GM18858 (cell line): ENCODE measurements at regions not wholly inside any gene's neighbourhood (a gene's known extent, or its start where the extent isn't known, plus 50 kb on each side); places are given as distances from the start of the nearest gene placed in this dataset.
"Not testable (repeated sequence)": the region's sequence is repeated elsewhere in the genome, so short reads cannot be mapped to it uniquely, and the experiment has no call there.

Experiments used
- ATAC-seq: cut with Tn5 transposase; IDR thresholded peaks from one replicate; pipeline ENCODE4 v1.9.1; 2021; ENCODE audit not compliant: unreplicated experiment

GRCh38 chr13:90341348-90341747 is 1006.1 kb upstream of the MIR17HG start:
- ATAC-seq: not testable (repeated sequence)

GRCh38 chr13:90348477-90349136 is 998.9 kb upstream of the MIR17HG start:
- ATAC-seq: not testable (repeated sequence)

DNA sequence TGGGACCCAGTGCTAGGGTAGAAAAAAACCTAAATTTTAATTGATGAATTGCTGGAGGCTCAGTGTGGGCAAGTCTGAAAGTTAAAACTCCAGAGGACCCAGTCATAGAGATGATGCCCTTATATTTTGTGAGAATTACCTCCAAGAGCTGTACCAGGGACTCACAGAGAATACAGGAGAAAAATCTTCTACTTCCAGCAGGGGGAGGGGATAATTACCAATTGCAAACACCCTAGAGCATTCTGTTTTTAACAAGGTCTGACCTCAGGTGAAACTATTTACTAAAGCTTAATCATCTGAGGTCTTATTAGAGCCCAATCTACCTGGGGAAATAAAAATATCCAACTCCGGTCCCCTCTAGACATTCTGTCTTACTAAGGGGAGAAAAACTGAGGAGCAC is 994.7 kb upstream of the MIR17HG start:
- ATAC-seq: no peak

GRCh38 chr13:90355162-90355751 is 992.2 kb upstream of the MIR17HG start:
- ATAC-seq: no peak

GRCh38 chr13:90360785-90361184 is 986.7 kb upstream of the MIR17HG start:
- no peak for ATAC-seq

DNA sequence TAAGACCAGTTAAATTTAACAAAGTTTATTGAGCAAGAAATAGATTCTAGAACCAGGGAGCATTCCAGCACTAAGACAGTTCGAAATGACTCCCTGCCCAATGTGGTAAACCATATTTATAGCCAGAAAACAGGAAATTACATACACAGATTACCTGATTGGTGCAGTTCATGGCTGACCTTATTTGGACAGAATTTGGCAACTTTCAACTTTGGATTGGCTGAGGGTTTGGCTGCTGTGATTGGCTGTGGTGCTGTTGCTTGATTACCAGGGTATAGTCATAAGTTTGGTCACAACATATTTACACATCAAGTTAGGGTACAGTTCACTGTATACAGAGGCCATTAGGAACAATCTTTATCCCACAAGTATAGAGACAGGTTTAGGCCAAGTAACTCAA is 984.8 kb upstream of the MIR17HG start:
- no peak for ATAC-seq

DNA sequence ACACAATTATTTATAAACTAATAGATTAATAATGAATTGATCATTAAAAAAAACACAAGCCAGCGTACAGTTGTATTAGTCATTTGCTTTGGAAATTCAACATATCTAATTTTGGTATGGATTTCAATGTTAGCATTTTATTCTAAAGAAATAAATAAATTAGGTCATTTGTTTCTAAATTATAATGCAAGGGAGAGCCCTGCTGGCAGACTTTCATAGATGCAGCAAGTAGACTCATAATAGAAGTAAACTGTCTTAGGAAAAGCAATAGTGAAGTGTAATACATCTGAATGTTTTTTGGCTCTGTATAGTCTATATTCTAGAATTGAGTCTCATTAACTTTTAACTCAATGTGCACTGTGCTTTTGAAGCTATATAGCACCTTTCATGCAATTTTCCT is 982.4 kb upstream of the MIR17HG start:
- no peak for ATAC-seq

- no peak for ATAC-seq
Observed at GRCh38 chr13:90374168-90374567, 973.3 kb upstream of the MIR17HG start.

DNA sequence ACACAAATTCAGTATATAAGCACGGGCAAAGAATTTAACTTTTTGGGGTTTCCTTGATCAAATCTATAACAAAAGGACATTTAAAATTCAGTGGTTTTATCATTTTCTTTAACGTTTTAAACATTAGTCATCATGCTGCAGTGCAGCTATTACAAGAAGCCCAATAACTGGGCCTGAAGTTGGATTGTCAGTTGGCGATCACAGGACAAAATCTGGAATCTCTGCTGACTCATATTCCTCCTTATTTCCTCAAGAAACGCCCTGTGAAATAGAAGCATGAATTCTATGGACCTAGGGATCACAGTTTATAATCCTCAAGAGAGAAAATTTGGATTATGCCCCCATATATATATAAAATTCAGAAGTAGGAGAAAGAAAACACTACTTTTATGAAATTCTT is 971.6 kb upstream of the MIR17HG start:
- ATAC-seq: no peak

DNA sequence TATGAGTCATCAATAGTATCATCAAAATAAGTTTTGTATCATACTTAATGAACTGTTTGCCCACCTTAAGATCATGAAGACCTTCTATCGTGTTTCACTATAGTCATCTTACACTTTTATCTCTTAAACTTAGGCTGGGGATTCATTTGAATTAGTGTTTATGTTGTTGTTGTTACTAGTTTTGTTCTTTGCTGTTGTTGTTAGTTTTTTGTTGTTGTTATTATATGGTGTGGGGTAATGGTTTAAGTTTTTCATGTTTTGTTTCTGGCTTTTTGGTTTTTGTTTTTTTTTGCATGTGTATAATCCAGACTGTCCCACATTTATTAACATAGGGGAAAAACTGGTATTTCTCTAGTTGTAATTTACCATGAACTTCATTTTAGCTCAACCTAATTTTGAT is 965.1 kb upstream of the MIR17HG start:
- no peak for ATAC-seq

- no peak for ATAC-seq
Observed at GRCh38 chr13:90385781-90386489, 961.6 kb upstream of the MIR17HG start.

DNA sequence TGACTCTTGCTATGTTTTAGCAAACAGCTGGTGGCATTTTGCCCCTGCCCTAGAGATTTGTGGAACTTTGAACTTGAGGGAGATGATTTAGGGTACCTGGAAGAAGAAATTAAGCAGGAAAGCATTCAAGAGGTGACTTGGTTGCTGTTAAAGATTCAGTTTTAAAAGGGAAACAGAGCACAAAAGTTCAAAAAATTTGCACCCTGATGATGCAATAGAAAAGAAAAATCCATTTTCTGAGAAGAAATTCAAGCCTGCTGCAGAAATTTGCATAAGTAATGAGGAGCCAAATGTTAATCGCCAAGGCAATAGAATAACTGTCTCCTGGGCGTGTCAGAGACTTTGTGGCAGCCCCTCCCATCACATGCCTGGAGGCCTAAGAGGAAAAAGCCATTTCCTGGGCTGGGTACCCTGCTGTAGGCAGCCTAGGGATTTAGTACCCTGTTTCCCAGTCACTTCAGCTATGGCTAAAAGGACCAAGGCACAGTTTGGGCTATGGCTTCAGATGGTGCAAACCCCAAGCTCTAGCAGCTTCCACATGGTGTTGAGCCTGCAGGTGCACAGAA is 958.5 kb upstream of the MIR17HG start:
- no peak for ATAC-seq

GRCh38 chr13:90389537-90389936 is 958.0 kb upstream of the MIR17HG start:
- ATAC-seq: no peak

DNA sequence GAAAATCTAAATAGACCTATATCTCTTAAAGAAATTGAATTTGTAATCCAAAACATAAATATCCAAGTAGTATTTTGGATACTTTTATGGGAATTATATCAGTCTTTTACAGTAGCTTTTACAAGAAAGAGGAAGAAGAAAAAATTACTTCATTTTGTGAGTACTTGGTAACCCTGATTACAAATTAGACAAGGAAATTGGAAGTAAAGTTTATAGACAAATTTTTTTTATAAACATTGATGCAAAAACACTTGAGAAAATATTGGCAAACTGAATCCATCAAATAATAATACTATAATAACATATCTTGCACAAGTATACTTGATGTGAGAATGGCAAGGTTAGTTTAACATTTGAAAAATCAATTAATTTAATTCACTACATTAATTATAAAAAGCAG is 954.1 kb upstream of the MIR17HG start:
- no peak for ATAC-seq

GRCh38 chr13:90395348-90395747 is 952.1 kb upstream of the MIR17HG start:
- ATAC-seq: no peak

- no peak for ATAC-seq
Observed at GRCh38 chr13:90395846-90396245, 951.6 kb upstream of the MIR17HG start.

DNA sequence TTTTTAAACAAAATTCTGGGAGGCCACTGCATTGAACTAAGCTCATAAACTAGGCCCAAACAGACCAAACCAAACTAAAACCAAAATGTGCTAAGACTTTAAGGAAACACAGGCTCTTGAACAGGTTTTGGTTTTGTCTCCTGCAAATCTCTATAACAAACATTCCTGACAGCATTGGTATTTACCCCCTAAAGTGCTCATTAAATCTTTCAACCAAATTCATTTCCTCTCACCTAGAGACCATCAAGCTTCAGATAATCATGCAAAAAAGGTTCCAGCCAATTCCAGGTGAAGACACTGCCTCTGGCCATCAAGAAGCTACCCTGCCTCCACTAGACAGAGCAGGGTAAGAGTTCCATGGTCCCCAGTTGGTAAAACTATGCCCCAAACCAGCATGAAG is 951.2 kb upstream of the MIR17HG start:
- no peak for ATAC-seq

- ATAC-seq: no peak
Observed at GRCh38 chr13:90397503-90397902, 950.0 kb upstream of the MIR17HG start.

- ATAC-seq: no peak
Observed at GRCh38 chr13:90400372-90400771, 947.1 kb upstream of the MIR17HG start.

GRCh38 chr13:90401150-90401549 is 946.3 kb upstream of the MIR17HG start:
- ATAC-seq: no peak

DNA sequence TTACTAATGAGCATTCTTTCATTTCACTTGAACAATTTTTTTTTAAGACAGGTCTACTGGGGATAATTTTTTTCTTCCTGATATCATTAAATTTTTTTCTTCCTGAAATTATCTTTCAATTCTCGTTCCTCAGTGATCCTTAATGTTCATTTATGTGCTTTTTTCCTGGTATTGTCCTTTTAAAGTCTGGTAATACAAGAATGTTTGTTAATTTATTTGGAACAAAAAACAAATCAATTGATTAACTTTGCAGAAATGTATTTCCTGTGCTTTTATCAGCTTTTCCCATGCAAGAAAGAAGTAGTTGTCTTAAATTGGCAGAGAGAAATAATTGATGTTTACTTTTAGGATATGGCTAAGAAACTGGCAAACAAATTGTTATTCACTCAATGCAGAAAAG is 945.4 kb upstream of the MIR17HG start:
- no peak for ATAC-seq

GRCh38 chr13:90402613-90403012 is 944.9 kb upstream of the MIR17HG start:
- no peak for ATAC-seq
